Neutrophil (primary cell): ENCODE measurements at regions not wholly inside any gene's neighbourhood (a gene's known extent, or its start where the extent isn't known, plus 50 kb on each side); places are given as distances from the start of the nearest gene placed in this dataset.
"Not testable (repeated sequence)": the region's sequence is repeated elsewhere in the genome, so short reads cannot be mapped to it uniquely, and the experiment has no call there.

ENCODE experiments used
- H3K27ac ChIP-seq: fragments of 200-600 bp; sonication (generic); 2 replicates; pipeline ENCODE4 v1.5.1; 2016; ENCODE audit warnings: mild to moderate bottlenecking, moderate library complexity
- H3K27me3 ChIP-seq: fragments of 200-600 bp; sonication (generic); 2 replicates; pipeline ENCODE4 v1.6.0; 2016; ENCODE audit warnings: mild to moderate bottlenecking
- H3K36me3 ChIP-seq: fragments of 200-600 bp; sonication (generic); 2 replicates; pipeline ENCODE4 v1.5.1; 2017
- H3K4me1 ChIP-seq, 2 experiments: fragments of 200-600 bp in 1 of 2; sonication (generic) in 1 of 2; 1 replicate in 1 of 2; 2 replicates in 1 of 2; pipeline versions ENCODE4 v1.5.1 to v1.6.1; 2013 to 2016; ENCODE audit warnings: low read depth in 1 of 2, low read length in 1 of 2, mild to moderate bottlenecking in 1 of 2, moderate library complexity in 1 of 2; ENCODE audit not compliant: control insufficient read depth in 1 of 2, insufficient read depth in 1 of 2
- H3K4me3 ChIP-seq, 2 experiments: fragments of 200-600 bp in 1 of 2; sonication (generic) in 1 of 2; 1 replicate in 1 of 2; 2 replicates in 1 of 2; pipeline ENCODE4 v1.5.1; 2013 to 2016; ENCODE audit warnings: low read depth in 1 of 2, low read length in 1 of 2, mild to moderate bottlenecking in 1 of 2, moderate library complexity in 1 of 2
- H3K9me3 ChIP-seq: fragments of 200-600 bp; sonication (generic); 2 replicates; pipeline ENCODE4 v1.5.1; 2016
- TF ChIP-seq, protein P1 (sequence below): fragments of 200-600 bp; sonication (generic); IDR thresholded peaks from 2 replicates; pipeline ENCODE4 v1.5.1; 2016; ENCODE audit warnings: antibody characterized with exemption

DNA sequence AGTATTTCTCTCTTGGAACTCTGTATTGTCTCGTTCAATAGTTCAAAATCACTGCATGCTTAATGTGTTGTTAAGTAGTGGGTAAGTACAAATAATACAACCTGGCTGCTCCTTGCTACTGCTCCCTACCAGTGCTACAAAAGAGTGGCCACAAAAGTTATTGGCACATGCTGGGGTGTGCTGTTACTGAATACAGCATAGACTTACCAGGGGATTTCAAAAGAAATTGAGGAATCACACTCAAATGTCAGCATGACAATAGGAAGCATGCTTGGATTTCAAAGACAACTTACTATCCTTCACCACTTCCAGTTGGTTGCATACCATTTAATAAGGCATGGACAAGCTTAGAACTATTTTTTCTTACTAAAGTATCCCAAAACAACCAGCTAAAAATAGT lies 1041.3 kb upstream of the SPRY2 start:
- no peak overlapping the region for H3K4me3 ChIP-seq
- H3K4me1 ChIP-seq = no peaks in the 10 kb centered on the region
- no peak overlapping the region for H3K27ac ChIP-seq
- no peaks in the 10 kb centered on the region for H3K27me3 ChIP-seq
- TF ChIP-seq, protein P1, sequence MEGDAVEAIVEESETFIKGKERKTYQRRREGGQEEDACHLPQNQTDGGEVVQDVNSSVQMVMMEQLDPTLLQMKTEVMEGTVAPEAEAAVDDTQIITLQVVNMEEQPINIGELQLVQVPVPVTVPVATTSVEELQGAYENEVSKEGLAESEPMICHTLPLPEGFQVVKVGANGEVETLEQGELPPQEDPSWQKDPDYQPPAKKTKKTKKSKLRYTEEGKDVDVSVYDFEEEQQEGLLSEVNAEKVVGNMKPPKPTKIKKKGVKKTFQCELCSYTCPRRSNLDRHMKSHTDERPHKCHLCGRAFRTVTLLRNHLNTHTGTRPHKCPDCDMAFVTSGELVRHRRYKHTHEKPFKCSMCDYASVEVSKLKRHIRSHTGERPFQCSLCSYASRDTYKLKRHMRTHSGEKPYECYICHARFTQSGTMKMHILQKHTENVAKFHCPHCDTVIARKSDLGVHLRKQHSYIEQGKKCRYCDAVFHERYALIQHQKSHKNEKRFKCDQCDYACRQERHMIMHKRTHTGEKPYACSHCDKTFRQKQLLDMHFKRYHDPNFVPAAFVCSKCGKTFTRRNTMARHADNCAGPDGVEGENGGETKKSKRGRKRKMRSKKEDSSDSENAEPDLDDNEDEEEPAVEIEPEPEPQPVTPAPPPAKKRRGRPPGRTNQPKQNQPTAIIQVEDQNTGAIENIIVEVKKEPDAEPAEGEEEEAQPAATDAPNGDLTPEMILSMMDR = no peak
- no peaks in the 10 kb centered on the region for H3K36me3 ChIP-seq
- no peaks in the 10 kb centered on the region for H3K9me3 ChIP-seq

DNA sequence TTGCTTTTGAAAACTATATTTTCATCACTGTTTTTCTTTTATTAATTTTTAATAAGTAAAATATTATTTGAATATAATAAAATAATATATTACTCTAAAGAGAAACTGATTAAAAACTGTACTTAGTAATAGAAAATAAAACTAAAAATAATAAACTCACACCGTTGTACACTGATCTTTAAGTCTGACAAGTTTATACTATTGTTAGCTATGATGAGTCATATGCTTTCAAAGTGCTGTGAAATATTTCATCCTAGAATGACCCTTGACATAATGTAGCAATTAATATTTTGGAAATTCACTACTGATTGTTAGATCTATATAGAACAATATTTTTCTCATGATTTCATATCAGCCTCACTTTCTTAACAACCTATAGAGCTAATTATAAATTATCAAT lies 1040.6 kb upstream of the SPRY2 start:
- H3K4me1 ChIP-seq = no peaks in the 10 kb centered on the region
- TF ChIP-seq, protein P1 = no peak
- no peaks in the 10 kb centered on the region for H3K36me3 ChIP-seq
- no peak overlapping the region for H3K27ac ChIP-seq
- H3K27me3 ChIP-seq = no peaks in the 10 kb centered on the region
- no peak overlapping the region for H3K4me3 ChIP-seq
- H3K9me3 ChIP-seq = no peaks in the 10 kb centered on the region

- H3K4me1 ChIP-seq = no peaks in the 10 kb centered on the region
- TF ChIP-seq, protein P1 = no peak
- H3K27ac ChIP-seq = no peak overlapping the region
- no peaks in the 10 kb centered on the region for H3K27me3 ChIP-seq
- H3K9me3 ChIP-seq = no peaks in the 10 kb centered on the region
- no peak overlapping the region for H3K4me3 ChIP-seq
- no peaks in the 10 kb centered on the region for H3K36me3 ChIP-seq
These were observed 1038.3 kb upstream of the SPRY2 start for GRCh38 chr13:81379183-81379582.

GRCh38 chr13:81377921-81378320 lies 1037.0 kb upstream of the SPRY2 start:
- no peaks in the 10 kb centered on the region for H3K4me1 ChIP-seq
- TF ChIP-seq, protein P1 = no peak
- H3K9me3 ChIP-seq = no peaks in the 10 kb centered on the region
- no peaks in the 10 kb centered on the region for H3K36me3 ChIP-seq
- H3K27ac ChIP-seq = no peak overlapping the region
- H3K27me3 ChIP-seq = no peaks in the 10 kb centered on the region
- no peak overlapping the region for H3K4me3 ChIP-seq

GRCh38 chr13:81375709-81376108 lies 1034.8 kb upstream of the SPRY2 start:
- H3K36me3 ChIP-seq = no peaks in the 10 kb centered on the region
- no peak overlapping the region for H3K4me3 ChIP-seq
- TF ChIP-seq, protein P1 = no peak
- H3K27me3 ChIP-seq = no peaks in the 10 kb centered on the region
- H3K9me3 ChIP-seq = no peaks in the 10 kb centered on the region
- no peak overlapping the region for H3K27ac ChIP-seq
- no peaks in the 10 kb centered on the region for H3K4me1 ChIP-seq

GRCh38 chr13:81362711-81363110 lies 1021.8 kb upstream of the SPRY2 start:
- H3K4me1 ChIP-seq, H3K4me3 ChIP-seq, H3K9me3 ChIP-seq, H3K27me3 ChIP-seq, H3K27ac ChIP-seq, H3K36me3 ChIP-seq: not testable (repeated sequence)
